ENCODE measurements at regions not wholly inside any gene's neighbourhood (a gene's known extent, or its start where the extent isn't known, plus 50 kb on each side); places are given as distances from the start of the nearest gene placed in this dataset.

DNA sequence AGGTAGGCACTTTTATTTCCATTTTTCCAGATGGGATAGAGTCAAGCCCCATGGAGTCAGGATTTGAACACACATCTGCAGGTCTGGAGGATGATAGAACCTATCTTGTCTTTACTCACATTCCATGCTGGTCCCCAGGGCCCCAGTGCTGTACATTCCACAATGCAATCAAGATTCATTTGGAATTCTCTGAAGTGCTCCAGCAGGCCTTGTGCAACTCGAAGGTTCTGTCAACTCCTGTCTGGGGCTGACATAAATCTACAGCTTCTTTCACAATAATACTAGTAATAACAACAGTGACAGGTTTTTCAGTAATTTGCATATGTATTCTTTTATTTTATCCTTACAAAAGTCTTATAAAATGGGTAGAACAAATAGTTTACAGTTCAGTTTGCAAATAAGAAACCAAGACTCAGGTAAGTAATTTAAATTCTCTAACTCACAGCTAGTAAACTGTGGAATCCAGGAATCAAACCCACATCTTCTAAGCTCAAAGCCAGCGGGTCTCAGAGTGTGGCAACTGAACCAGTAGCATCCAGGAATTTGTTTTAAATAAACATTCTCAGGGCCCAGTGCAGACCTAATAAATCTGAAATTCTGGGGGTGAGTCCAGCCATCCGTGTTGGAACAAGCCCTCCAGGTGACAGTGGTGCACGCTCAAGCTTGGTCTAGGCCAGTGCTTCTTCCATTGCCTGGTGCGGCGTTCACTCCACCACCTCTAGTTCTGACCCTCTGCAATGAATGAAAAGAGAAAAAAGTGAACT, 137.0 kb upstream of the TNFAIP3 start:
- TF ChIP-seq, protein P1, sequence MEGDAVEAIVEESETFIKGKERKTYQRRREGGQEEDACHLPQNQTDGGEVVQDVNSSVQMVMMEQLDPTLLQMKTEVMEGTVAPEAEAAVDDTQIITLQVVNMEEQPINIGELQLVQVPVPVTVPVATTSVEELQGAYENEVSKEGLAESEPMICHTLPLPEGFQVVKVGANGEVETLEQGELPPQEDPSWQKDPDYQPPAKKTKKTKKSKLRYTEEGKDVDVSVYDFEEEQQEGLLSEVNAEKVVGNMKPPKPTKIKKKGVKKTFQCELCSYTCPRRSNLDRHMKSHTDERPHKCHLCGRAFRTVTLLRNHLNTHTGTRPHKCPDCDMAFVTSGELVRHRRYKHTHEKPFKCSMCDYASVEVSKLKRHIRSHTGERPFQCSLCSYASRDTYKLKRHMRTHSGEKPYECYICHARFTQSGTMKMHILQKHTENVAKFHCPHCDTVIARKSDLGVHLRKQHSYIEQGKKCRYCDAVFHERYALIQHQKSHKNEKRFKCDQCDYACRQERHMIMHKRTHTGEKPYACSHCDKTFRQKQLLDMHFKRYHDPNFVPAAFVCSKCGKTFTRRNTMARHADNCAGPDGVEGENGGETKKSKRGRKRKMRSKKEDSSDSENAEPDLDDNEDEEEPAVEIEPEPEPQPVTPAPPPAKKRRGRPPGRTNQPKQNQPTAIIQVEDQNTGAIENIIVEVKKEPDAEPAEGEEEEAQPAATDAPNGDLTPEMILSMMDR (IDR thresholded peaks at IDR 0.05; ENCODE audit: low read depth, low read length, missing input control): no peak
- no peak for TF ChIP-seq SP1 (IDR thresholded peaks at IDR 0.05)
- TF ChIP-seq, protein P2, sequence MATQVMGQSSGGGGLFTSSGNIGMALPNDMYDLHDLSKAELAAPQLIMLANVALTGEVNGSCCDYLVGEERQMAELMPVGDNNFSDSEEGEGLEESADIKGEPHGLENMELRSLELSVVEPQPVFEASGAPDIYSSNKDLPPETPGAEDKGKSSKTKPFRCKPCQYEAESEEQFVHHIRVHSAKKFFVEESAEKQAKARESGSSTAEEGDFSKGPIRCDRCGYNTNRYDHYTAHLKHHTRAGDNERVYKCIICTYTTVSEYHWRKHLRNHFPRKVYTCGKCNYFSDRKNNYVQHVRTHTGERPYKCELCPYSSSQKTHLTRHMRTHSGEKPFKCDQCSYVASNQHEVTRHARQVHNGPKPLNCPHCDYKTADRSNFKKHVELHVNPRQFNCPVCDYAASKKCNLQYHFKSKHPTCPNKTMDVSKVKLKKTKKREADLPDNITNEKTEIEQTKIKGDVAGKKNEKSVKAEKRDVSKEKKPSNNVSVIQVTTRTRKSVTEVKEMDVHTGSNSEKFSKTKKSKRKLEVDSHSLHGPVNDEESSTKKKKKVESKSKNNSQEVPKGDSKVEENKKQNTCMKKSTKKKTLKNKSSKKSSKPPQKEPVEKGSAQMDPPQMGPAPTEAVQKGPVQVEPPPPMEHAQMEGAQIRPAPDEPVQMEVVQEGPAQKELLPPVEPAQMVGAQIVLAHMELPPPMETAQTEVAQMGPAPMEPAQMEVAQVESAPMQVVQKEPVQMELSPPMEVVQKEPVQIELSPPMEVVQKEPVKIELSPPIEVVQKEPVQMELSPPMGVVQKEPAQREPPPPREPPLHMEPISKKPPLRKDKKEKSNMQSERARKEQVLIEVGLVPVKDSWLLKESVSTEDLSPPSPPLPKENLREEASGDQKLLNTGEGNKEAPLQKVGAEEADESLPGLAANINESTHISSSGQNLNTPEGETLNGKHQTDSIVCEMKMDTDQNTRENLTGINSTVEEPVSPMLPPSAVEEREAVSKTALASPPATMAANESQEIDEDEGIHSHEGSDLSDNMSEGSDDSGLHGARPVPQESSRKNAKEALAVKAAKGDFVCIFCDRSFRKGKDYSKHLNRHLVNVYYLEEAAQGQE (IDR thresholded peaks at IDR 0.05): no peak
- no peak for TF ChIP-seq NR2F2 (IDR thresholded peaks at IDR 0.05)
- TF ChIP-seq TAF1 (conservative IDR thresholded peaks at IDR 0.05): no peak
- TF ChIP-seq, protein P3, sequence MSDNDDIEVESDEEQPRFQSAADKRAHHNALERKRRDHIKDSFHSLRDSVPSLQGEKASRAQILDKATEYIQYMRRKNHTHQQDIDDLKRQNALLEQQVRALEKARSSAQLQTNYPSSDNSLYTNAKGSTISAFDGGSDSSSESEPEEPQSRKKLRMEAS (IDR thresholded peaks at IDR 0.05): no peak
- no peak for TF ChIP-seq HNF4G (IDR thresholded peaks at IDR 0.05)
- TF ChIP-seq HNF4A (conservative IDR thresholded peaks at IDR 0.05): no peak
- no peak for TF ChIP-seq RXRA (IDR thresholded peaks at IDR 0.05)
- TF ChIP-seq YY1 (IDR thresholded peaks at IDR 0.05): no peak
